ENCODE measurements at regions not wholly inside any gene's neighbourhood (a gene's known extent, or its start where the extent isn't known, plus 50 kb on each side); places are given as distances from the start of the nearest gene placed in this dataset.
"Not testable (repeated sequence)": the region's sequence is repeated elsewhere in the genome, so short reads cannot be mapped to it uniquely, and the experiment has no call there.

- Histone ChIP-seq H3K4me3 (no peak overlapping the region), H3K27ac (no peak overlapping the region), H3K27me3 (no peaks in the 10 kb centered on the region), H3K36me3 (no peaks in the 10 kb centered on the region), H3K9me3 (no peaks in the 10 kb centered on the region), H3K4me1 (peaks cover 5% of the 10 kb centered on the region)
- intact Hi-C loops (cut with DNase I), result no loop called here
- TF ChIP-seq POLR2A (IDR thresholded peaks at IDR 0.05) (no peak), POLR2AphosphoS5 (IDR thresholded peaks at IDR 0.05; ENCODE audit: insufficient read depth in 1 of 2, low read depth in 1 of 2) (no peak), CTCF (IDR thresholded peaks at IDR 0.05) (no peak)
- no peak for DNase-seq (ENCODE audit: extremely low spot score in 2 of 2)
Measured at GRCh38 chr7:16963044-16963443, 81.3 kb upstream of the AGR3 start.

- DNase-seq (ENCODE audit: extremely low spot score in 2 of 2); H3K27ac ChIP-seq; intact Hi-C loops (cut with DNase I); H3K36me3 ChIP-seq; H3K27me3 ChIP-seq; H3K9me3 ChIP-seq; H3K4me3 ChIP-seq: not testable (repeated sequence)
- H3K4me1 ChIP-seq, result peaks cover 11% of the 10 kb centered on the region
Measured at GRCh38 chr7:16965697-16966096, 83.9 kb upstream of the AGR3 start.

DNA sequence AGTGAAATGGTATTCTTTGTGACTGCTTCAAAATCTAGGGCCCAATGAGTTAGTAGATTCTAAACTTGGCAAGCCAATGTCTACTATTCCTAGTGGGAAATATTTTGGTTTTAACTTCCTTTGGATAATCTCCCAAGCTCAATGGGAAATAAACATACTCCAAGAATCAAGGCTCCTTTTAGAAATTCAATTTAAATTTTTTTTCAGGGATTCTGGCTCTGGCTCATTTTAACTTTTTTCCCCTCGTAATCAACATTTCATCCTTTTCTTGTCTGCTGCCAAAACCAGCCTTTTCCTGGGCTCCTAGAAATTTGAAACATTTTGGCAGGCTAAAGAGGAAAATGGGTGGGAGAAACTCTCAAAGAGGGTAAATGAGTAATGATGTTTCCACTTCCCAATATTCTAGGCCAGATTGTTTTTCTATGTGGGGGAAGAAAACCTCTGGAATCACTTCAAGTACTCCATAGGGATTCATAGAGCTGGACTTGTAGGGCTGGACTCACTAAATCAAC is 85.6 kb upstream of the AGR3 start:
- peak overlapping the region; percentile 8 for H3K27ac ChIP-seq
- peaks cover 11% of the 10 kb centered on the region for H3K4me1 ChIP-seq
- intact Hi-C loops (cut with DNase I), result no loop called here
- TF ChIP-seq POLR2A (IDR thresholded peaks at IDR 0.05) (no peak), CTCF (IDR thresholded peaks at IDR 0.05) (no peak), POLR2AphosphoS5 (IDR thresholded peaks at IDR 0.05; ENCODE audit: insufficient read depth in 1 of 2, low read depth in 1 of 2) (peak in 1 of 2 donors; percentile 27)
- no peak for DNase-seq (ENCODE audit: extremely low spot score in 2 of 2)
- no peaks in the 10 kb centered on the region for H3K9me3 ChIP-seq
- H3K4me3 ChIP-seq, result no peak overlapping the region
- H3K36me3 ChIP-seq, result no peaks in the 10 kb centered on the region
- H3K27me3 ChIP-seq, result no peaks in the 10 kb centered on the region

DNA sequence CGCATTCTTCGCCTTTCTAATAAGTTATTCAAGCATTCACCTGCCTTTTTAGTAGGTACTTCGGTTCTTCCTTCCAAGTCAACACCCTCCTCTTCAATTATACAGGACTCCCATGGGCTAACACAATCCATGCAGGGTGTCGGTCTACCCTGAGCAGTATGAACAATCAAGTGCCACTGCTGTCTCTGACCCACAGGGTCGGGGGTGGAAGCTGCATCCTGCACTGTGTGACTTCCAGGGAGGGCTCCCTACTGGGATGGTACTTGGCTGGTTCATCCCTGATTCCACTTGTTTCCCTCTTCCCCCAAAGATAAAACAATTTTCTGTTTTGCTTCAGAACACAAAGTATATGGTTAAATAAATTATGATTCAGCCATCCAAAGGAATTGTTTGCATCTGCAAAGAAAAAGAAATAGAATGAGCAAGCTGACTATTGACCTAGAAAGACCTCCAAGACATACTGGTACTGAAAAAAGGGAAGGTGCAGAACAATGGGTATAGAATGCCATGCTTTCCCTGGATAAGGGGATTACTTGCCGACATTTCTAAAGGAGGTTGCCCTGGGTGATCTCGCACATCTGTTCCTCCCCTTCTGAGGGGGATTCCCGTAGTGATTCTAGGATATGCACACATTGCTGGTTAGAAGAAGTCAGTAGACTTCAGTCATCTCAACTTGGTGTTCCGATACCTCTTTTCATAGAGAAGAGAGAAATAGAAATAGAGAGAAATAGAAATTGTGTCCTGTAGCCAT is 89.1 kb upstream of the AGR3 start:
- intact Hi-C loops (cut with DNase I), result no loop called here
- TF ChIP-seq CTCF (IDR thresholded peaks at IDR 0.05) (no peak), POLR2AphosphoS5 (IDR thresholded peaks at IDR 0.05; ENCODE audit: insufficient read depth in 1 of 2, low read depth in 1 of 2) (no peak), POLR2A (IDR thresholded peaks at IDR 0.05) (no peak)

GRCh38 chr7:16975712-16976111 is 93.9 kb upstream of the AGR3 start:
- Histone ChIP-seq H3K27ac (no peak overlapping the region), H3K4me1 (peaks cover 30% of the 10 kb centered on the region), H3K27me3 (no peaks in the 10 kb centered on the region), H3K4me3 (no peak overlapping the region), H3K36me3 (no peaks in the 10 kb centered on the region), H3K9me3 (no peaks in the 10 kb centered on the region)
- no peak for TF ChIP-seq POLR2A (IDR thresholded peaks at IDR 0.05)
- TF ChIP-seq CTCF (IDR thresholded peaks at IDR 0.05), result no peak
- TF ChIP-seq POLR2AphosphoS5 (IDR thresholded peaks at IDR 0.05; ENCODE audit: insufficient read depth in 1 of 2, low read depth in 1 of 2), result no peak
- DNase-seq (ENCODE audit: extremely low spot score in 2 of 2), result no peak
- intact Hi-C loops (cut with DNase I), result no loop called here

More for the DNA sequence above, 89.1 kb upstream of the AGR3 start:
- Histone ChIP-seq H3K27me3 (no peaks in the 10 kb centered on the region), H3K4me1 (peaks cover 11% of the 10 kb centered on the region), H3K27ac (no peak overlapping the region), H3K36me3 (no peaks in the 10 kb centered on the region), H3K4me3 (no peak overlapping the region), H3K9me3 (no peaks in the 10 kb centered on the region)
- DNase-seq (ENCODE audit: extremely low spot score in 2 of 2), result no peak

Data from vagina (tissue), 2 donors.